Adrenal gland (tissue), 9 donors: ENCODE measurements at regions not wholly inside any gene's neighbourhood (a gene's known extent, or its start where the extent isn't known, plus 50 kb on each side); places are given as distances from the start of the nearest gene placed in this dataset.

Source experiments
- DNase-seq, 7 donors: peaks; one replicate each; pipeline ENCODE4 v3.0.0-alpha.2; 2019 to 2020
- H3K27ac ChIP-seq, 5 donors: fragments of 200-600 bp; sonication (generic) in 4 of 5; 1 replicate in 3 of 5; 2 replicates in 2 of 5; pipeline versions ENCODE4 v1.5.1 to v1.8.0; 2016 to 2020; ENCODE audit warnings: mild to moderate bottlenecking in 1 of 5
- H3K27me3 ChIP-seq: fragments of 200-600 bp; 2 replicates; pipeline ENCODE4 v1.8.0; 2021
- H3K36me3 ChIP-seq, 2 donors: fragments of 200-600 bp; replicated peaks in 1 of 2; 1 replicate in 1 of 2; 2 replicates in 1 of 2; pipeline versions ENCODE4 v1.5.1 to v1.8.0; 2018 to 2022
- H3K4me1 ChIP-seq, 2 donors: fragments of 200-600 bp; replicated peaks in 1 of 2; 1 replicate in 1 of 2; 2 replicates in 1 of 2; pipeline versions ENCODE4 v1.5.1 to v1.8.0; 2018 to 2021
- H3K4me3 ChIP-seq, 4 donors: fragments of 200-600 bp; sonication (generic) in 3 of 4; one replicate each; pipeline ENCODE4 v1.5.1; 2016 to 2018
- H3K9me3 ChIP-seq, 3 donors: fragments of 200-600 bp; sonication (generic) in 1 of 3; replicated peaks in 1 of 3; 1 replicate in 2 of 3; 2 replicates in 1 of 3; pipeline versions ENCODE4 v1.5.1 to v1.8.0; 2016 to 2021
- POLR2A ChIP-seq, 2 donors: fragments of 450-650 bp; IDR thresholded peaks; one replicate each; pipeline ENCODE4 v1.6.1; 2017; ENCODE audit warnings: antibody characterized with exemption in 2 of 2, mild to moderate bottlenecking in 2 of 2, moderate library complexity in 1 of 2
- WGBS, 4 donors: extraction: QIAGEN DNeasy Blood & Tissue Kit in 2 of 4; methylation state at CpG; one replicate each; pipeline versions ENCODE4 v1.1.5 to v1.1.7; 2013 to 2017; 5-methylcytosine and 5-hydroxymethylcytosine counted together
- intact Hi-C, 2 donors: fragments of 100-400 bp; cut with DNase I; formaldehyde crosslinking; loops; one replicate each; pipeline versions ENCODE4 v1.14.1 to v1.15.0; 2022 to 2023
- TF ChIP-seq, protein P1 (sequence below), 6 experiments: fragments of 450-650 bp in 4 of 6; fragments of 200-600 bp in 2 of 6; sonication (generic) in 1 of 6; IDR thresholded peaks; 1 replicate in 5 of 6; 2 replicates in 1 of 6; pipeline versions ENCODE4 v1.5.1 to v1.8.0; 2016 to 2021; ENCODE audit warnings: antibody characterized with exemption in 6 of 6, mild to moderate bottlenecking in 2 of 6, moderate library complexity in 1 of 6
- donor health status: healthy with polysubstance abuse.
- donor health status: Bipolar disorder and iron deficiency.
- donor health status: DM: yes; HTN: yes; CAD: no.
- donor health status: DM: no; HTN: no; CAD: no.
- donor health status: DM: no; HTN: no; CAD: no.

DNA sequence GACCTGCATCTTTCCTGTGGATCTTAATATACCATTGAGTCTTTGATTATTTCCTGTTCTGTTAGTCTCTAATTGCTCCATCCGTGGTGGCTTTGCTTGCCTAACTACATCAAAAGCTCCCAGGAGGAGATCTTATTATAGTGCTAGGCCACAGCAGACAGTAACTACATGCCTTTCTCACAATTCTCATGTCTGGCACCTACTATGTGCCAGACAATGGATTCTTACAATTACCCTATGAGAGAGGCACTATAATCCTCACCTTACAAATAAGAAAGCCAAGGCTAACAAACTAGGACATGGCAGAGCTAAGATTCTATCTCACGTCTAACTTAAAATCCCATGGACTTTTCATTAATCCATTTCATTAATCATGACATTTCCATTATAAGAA, 70.3 kb upstream of the TARS1 start:
- DNase-seq = no peak
- Histone ChIP-seq H3K36me3 (no peaks in the 10 kb centered on the region), H3K4me1 (no peaks in the 10 kb centered on the region), H3K27ac (no peak overlapping the region), H3K9me3 (peaks cover 0 to 6% (median 0%) of the 10 kb centered on the region in 3 donors), H3K4me3 (no peak overlapping the region), H3K27me3 (no peaks in the 10 kb centered on the region)
- TF ChIP-seq, protein P1, sequence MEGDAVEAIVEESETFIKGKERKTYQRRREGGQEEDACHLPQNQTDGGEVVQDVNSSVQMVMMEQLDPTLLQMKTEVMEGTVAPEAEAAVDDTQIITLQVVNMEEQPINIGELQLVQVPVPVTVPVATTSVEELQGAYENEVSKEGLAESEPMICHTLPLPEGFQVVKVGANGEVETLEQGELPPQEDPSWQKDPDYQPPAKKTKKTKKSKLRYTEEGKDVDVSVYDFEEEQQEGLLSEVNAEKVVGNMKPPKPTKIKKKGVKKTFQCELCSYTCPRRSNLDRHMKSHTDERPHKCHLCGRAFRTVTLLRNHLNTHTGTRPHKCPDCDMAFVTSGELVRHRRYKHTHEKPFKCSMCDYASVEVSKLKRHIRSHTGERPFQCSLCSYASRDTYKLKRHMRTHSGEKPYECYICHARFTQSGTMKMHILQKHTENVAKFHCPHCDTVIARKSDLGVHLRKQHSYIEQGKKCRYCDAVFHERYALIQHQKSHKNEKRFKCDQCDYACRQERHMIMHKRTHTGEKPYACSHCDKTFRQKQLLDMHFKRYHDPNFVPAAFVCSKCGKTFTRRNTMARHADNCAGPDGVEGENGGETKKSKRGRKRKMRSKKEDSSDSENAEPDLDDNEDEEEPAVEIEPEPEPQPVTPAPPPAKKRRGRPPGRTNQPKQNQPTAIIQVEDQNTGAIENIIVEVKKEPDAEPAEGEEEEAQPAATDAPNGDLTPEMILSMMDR (IDR thresholded peaks at IDR 0.05) = no peak
- no peak for TF ChIP-seq POLR2A (IDR thresholded peaks at IDR 0.05)
- intact Hi-C loops = no loop called here
- WGBS, 4 donors = 63 to 80% (median 75%) methylated on average over 2 of the region's 2 CpGs

DNA sequence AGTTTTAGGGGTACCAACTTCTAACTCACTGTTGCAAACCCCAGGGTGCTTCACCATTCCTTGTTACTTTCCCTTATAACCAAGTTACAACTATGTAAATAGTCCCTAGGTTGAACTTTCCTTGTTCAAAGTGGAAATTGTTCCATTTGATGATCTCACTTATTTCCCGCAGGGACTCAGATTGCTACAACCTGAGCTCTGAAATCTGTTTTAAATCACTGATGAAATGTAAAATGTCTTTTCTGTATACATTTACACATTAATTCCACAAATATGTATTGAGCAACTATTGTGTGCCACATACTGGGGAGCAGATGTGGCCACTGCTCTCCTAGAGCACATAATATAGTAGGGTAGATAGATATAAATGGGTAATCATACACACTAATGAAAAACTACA, 69.1 kb upstream of the TARS1 start:
- Histone ChIP-seq H3K36me3 (no peaks in the 10 kb centered on the region), H3K4me3 (no peak overlapping the region), H3K27ac (no peak overlapping the region), H3K27me3 (no peaks in the 10 kb centered on the region), H3K4me1 (no peaks in the 10 kb centered on the region), H3K9me3 (peaks cover 0 to 6% (median 0%) of the 10 kb centered on the region in 3 donors)
- WGBS, 4 donors = 90 to 97% (median 94%) methylated on average over 1 of the region's 1 CpG
- TF ChIP-seq, protein P1 (IDR thresholded peaks at IDR 0.05) = no peak
- no peak for TF ChIP-seq POLR2A (IDR thresholded peaks at IDR 0.05)
- no peak for DNase-seq
- intact Hi-C loops = no loop called here

DNA sequence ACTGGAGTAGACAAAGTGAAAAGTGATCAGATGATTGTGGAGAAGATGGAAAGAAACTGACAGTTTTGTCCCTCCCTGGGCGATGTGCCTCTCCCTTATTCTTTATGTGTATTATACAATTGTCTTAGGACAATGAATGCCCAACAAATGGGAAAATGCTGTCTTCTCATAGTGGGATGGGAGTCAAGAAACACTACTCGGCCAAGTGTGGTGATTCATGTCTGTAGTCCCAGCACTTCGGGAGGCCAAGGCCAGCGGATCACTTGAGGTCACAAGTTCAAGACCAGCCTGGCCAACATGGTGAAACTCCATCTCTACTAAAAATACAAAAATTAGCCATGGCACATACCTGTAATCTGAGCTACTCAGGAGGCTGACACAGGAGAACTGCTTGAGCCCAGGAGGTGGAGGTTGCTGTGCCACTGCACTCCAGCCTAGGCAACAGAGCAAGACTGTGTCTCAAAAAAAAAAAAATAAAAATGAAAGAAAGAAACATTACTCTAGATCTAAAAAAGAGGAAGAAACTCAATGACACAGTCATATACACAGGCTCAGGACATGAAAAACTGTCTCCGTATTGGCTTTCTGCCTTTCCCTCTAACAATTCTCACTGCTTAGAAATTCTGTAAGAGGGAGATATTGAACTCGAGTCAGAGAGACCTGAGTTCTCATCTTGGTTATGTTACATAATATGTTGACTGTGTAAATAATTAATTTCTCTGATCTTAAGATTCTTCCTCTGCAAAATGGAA, 67.9 kb upstream of the TARS1 start:
- Histone ChIP-seq H3K4me3 (no peak overlapping the region), H3K36me3 (no peaks in the 10 kb centered on the region), H3K27me3 (no peaks in the 10 kb centered on the region), H3K27ac (no peak overlapping the region), H3K4me1 (no peaks in the 10 kb centered on the region), H3K9me3 (peaks cover 0 to 6% (median 0%) of the 10 kb centered on the region in 3 donors)
- intact Hi-C loops = no loop called here
- 63 to 78% (median 70%) methylated on average over 6 of the region's 6 CpGs for WGBS, 4 donors
- no peak for DNase-seq
- TF ChIP-seq, protein P1 (IDR thresholded peaks at IDR 0.05) = no peak
- TF ChIP-seq POLR2A (IDR thresholded peaks at IDR 0.05) = no peak

DNA sequence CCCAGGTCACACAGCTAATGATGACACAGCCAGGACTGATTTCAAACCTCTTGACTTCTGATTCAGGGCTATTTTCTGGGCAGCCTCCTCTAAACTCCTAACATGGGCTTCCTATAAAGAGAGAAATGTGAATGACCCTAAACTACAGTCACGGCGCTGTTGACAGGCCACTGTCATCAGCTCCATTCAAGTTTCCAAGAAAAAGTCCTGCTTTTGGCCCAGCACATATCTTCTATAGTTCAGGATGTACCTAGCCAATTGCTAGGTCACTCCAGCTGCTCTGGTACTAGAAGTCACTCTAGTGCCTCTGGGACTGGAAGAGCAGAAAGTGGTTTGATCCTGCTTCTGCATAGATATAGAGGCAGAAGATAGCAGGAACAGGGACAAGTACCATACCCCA, 64.9 kb upstream of the TARS1 start:
- 86 to 100% (median 92%) methylated on average over 2 of the region's 2 CpGs for WGBS, 4 donors
- Histone ChIP-seq H3K9me3 (peaks cover 0 to 6% (median 0%) of the 10 kb centered on the region in 3 donors), H3K4me1 (no peaks in the 10 kb centered on the region), H3K36me3 (no peaks in the 10 kb centered on the region), H3K27ac (no peak overlapping the region), H3K4me3 (no peak overlapping the region), H3K27me3 (no peaks in the 10 kb centered on the region)
- DNase-seq = no peak
- TF ChIP-seq POLR2A (IDR thresholded peaks at IDR 0.05) = no peak
- TF ChIP-seq, protein P1 (IDR thresholded peaks at IDR 0.05) = no peak
- intact Hi-C loops = no loop called here
